H1 (cell line): ENCODE measurements at regions not wholly inside any gene's neighbourhood (a gene's known extent, or its start where the extent isn't known, plus 50 kb on each side); places are given as distances from the start of the nearest gene placed in this dataset.

Experiments used
- FOSL1 ChIP-seq: IDR thresholded peaks from 2 replicates; pipeline ENCODE4 v1.6.1; 2011; ENCODE audit warnings: mild to moderate bottlenecking, low read depth, low read length, moderate library complexity; ENCODE audit not compliant: insufficient read depth
- SP1 ChIP-seq: IDR thresholded peaks from 2 replicates; pipeline ENCODE4 v1.6.1; 2011; ENCODE audit warnings: low read depth, low read length
- SUZ12 ChIP-seq: fragments of 200-600 bp; sonication (generic); IDR thresholded peaks from 2 replicates; pipeline ENCODE4 v1.6.1; 2012; ENCODE audit warnings: mild to moderate bottlenecking, inconsistent platforms, low read length, moderate library complexity, mixed read lengths
- TF ChIP-seq, protein P1 (sequence below): IDR thresholded peaks from 2 replicates; pipeline ENCODE4 v1.6.1; 2012; ENCODE audit warnings: low read length, inconsistent platforms

DNA sequence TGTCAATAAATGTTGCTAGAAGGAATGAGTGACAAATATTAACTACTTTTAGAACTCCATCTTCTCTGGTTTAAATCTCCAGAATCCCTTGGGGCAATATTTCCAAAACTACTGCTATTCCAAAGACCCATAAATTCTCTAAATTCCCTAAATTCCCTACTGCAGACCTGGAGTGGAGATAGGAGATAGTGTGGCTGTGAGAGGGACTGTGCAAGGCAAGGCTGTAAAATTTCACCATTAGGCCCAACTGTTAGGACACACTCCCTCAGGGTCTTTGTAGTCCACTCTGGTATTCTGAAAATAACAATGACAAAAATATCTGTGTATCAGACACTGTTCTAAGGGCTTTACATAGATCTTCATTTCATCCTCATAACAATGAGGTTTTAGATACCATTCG, 67.9 kb downstream of the MYL12B start (continued):
- no peak for TF ChIP-seq SP1
- TF ChIP-seq, protein P1, sequence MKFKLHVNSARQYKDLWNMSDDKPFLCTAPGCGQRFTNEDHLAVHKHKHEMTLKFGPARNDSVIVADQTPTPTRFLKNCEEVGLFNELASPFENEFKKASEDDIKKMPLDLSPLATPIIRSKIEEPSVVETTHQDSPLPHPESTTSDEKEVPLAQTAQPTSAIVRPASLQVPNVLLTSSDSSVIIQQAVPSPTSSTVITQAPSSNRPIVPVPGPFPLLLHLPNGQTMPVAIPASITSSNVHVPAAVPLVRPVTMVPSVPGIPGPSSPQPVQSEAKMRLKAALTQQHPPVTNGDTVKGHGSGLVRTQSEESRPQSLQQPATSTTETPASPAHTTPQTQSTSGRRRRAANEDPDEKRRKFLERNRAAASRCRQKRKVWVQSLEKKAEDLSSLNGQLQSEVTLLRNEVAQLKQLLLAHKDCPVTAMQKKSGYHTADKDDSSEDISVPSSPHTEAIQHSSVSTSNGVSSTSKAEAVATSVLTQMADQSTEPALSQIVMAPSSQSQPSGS: no peak
- TF ChIP-seq SUZ12: no peak
- no peak for TF ChIP-seq FOSL1
